NCI-H526 (cell line): ENCODE measurements at regions not wholly inside any gene's neighbourhood (a gene's known extent, or its start where the extent isn't known, plus 50 kb on each side); places are given as distances from the start of the nearest gene placed in this dataset.
A peak's percentile ranks its signal among the peaks of the same experiment; 100 is the strongest.

Experiments used
- DNase-seq, 2 experiments: peaks; one replicate each; lab custom pipeline; 2025; lab: John Stamatoyannopoulos, UW

DNA sequence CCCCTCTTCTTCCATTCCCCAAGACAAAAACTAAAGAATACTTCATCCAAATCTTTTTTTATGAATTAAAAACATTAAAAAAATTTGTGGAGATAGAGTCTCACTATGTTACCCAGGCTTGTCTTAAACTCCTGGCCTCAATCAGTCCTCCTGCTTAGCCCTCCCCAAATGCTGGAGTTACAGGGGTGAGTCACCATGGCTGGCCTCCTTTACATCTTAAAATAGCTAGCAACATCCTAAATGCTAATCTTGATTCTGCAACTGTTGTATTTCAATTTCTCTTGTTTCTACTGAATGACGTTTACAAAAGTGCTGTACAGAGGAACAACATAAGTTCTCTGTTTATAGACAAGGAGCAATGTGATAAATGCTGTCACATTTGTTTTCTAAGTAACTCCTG is 483.5 kb downstream of the ADGRL2 start:
- DNase-seq, result no peak

DNA sequence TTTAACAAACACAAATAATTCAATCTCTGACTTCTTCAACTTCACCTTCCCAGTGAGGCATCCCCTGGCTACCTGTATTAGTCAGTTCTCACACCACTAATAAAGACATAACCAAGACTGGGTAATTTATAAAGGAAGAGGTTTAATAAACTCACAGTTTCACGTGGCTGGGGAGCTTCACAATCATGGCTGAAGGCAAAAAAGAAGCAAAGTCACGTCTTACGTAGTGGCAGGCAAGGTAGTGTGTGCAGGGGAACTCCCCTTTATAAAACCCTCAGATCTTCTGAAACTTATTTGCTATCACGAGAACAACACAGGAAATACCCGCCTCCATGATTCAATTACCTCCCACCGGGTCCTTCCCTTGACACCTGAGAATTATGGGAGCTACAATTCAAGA is 478.5 kb downstream of the ADGRL2 start:
- DNase-seq, result no peak

DNA sequence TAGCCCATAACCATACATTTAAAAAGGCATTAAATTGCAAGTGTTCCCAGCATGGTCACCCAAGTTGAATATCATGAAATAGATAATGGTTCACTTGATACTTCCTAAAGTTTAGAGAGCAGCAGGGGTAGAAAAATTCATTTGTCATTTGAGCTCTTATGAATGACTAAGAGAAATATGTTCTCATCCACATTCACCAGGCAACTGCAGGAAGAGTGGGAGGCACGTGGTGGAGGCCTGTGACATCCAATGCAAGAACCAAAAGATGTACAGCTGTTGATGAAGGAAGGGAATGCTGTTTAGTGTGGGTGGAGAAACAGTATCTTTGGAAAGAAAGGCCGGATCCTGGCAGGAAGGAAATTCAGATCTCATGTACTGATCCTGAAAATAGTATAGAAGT is 473.1 kb downstream of the ADGRL2 start:
- DNase-seq, result no peak

DNA sequence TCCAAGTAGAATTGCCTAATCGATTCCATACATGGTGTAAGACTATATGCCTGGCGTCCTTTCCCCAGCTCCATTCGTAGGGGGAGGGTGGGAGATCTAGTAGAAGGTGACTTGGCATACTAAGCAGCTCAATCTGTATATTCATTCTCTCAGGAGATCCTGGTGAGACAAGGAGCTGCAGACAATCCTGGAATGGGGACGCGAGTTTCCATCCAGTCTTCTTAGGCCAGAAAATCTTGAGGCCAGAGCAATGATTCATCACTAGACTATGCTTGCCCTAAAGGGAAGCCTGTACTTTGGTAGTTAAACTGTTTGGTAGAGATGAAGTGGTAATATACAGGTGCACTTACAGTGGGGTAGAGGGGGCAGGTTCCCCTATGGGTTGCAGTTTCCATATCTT is 468.7 kb downstream of the ADGRL2 start:
- DNase-seq, result no peak

DNA sequence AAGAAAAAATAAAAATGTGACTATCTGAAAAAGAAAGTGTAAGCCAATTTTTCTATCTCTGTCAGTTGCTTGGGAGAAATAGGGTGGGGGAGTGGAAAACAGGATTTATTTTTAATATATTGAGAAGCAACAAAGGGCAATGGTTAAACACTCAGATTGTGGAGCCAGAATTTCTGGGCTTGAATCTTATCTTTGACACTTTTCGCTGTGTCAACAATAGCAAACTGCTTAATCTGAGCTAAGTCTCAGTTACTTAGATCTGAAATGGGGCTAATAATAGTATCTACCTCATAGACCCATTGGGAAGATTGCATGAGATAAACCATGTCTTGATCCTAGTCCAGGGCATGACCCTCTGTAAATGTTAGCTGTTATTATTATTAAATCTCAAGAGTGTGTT is 468.1 kb downstream of the ADGRL2 start:
- no peak for DNase-seq

DNA sequence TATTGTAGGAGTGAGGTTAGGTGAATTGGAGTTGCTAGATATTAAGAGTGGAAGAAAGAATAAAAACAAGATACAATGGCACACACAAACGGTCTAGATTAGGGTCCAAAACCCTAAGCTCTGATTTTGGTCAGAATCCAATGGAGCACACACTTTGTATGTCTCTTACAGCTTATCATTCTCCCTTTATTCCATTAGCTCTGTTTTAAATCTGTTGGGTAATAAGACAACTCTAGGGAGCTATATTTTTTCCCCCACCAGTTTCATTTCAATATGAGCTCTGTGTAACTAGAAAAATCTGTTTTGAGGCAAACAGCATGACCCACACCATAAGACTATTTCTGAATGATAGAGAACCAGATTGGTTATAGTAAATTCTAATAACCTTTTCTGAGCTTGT is 465.6 kb downstream of the ADGRL2 start:
- no peak for DNase-seq

DNA sequence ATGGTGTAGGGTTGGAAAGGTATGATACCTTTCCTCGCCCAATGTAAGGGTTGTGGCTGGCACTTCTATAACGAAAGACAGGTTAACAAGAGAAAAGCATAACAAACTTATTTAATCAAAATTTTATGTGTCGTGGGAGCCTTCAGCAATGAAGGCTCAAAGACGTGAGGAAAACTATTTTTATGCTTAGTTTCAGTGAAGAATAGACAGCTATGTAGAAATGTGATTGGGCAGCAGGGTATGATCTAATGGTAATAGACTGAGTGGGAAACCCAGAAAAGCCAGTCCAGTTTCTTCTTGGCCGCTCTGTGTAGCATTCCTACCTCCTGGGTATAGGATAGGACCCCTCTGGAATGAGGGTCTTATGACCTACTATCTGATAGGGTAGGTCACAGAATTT is 464.7 kb downstream of the ADGRL2 start:
- no peak for DNase-seq

DNA sequence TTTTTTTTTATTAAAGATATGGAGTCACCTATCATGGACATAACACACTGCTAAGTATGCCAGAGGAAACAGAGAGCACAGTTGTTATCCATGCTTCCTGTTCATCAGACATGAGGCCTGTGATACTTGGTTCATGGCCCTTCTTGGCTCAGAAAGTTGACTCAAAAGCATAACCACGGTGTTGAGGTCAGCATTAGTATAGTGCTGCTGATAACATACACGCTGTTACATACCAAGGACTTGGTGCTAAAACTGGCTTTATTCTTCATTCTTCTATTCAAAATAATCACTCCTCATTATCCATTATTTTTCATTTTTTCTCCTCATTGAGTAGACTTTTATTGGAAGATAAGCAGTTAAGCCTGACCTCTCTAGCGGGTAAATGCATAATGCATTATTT is 464.1 kb downstream of the ADGRL2 start:
- no peak for DNase-seq

DNA sequence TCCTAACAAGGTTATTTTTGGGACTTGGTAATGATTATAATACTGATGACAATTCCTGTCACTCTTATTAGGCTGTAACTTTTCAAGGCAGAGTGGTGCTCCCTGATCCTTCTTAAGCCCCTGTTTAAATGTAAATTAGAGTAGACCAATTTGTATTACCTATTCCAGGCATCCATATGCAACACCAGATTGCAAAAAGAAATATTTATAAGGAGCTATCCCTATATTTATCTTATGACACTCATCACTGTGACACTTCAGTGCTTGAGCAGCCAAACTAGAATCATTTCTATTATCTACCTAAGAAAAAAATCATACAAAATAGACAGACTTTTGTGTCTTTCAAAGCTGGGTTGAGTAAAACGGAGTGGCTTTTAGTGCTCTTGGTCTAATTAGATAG is 462.7 kb downstream of the ADGRL2 start:
- no peak for DNase-seq

DNA sequence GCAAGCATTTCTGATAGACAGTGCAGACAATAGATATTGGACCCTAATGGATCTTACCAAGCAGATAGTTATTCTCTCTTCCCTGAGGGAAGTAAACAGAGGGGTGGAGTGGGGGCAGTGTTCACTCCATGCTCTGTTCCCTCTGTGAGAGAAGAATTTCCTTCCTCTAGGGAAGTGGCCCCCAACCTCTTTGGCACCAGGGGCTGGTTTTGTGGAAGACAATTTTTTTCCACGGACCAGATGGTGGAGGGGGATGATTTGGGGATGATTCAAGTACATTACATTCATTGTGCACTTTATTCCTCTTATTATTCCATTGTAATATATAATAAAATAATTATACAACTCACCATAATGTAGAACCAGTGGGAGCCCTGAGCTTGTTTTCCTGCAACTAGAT is 459.9 kb downstream of the ADGRL2 start:
- DNase-seq, result no peak

DNA sequence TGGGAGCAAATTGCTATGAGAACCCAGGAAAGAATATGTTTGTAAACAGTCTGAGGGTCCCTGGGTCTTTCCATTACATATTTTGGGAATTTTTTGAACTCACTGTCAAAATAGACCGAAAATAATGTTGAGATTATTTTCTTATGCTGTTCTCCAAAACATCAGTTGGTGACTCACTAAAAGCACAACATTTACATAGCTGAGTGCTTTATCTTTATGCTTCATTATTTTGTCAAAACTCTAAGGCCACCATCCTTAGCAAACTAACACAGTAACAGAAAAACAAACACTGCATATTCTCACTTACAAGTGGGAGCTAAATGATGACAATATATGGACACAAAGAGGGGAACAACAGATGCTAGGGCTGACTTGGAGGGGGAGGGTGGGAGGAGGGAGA is 459.3 kb downstream of the ADGRL2 start:
- no peak for DNase-seq

DNA sequence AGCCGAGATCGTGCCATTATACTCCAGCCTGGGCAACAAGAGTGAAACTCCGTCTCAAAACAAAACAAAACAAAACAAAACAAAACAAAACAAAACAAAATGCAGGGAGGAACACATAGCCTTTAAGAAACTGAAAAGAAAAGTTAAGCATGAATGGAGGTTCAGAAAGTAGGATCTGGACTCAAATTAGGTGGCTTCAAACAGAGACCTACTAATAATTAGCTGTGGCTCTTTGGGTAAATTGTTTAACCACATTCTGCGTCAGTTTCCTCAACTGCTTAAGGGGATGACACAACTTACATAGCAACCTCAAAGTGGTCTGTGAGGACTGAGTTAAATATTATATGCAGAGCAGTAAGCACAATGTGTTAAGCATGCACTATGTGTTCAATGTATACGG is 458.2 kb downstream of the ADGRL2 start:
- no peak for DNase-seq

DNA sequence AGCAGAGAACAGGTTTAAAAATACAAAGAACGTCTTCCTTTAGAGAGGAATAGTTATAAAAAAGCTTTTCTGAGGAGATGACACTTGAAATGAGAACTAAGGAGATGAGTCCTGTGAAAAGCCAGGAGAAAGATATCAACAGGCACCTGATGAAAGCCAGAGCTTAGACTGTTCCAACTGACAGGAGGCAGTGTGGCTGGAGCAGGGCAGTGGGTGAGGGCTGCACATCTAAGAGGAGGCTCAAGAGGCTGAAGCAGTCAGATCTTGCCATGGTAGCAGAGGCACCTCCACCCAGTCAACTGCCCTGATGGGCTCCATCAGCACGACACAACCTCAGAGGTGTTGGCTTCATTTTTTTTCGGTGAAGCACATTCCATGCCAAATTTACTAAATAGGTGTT is 445.3 kb downstream of the ADGRL2 start:
- DNase-seq, result no peak

DNA sequence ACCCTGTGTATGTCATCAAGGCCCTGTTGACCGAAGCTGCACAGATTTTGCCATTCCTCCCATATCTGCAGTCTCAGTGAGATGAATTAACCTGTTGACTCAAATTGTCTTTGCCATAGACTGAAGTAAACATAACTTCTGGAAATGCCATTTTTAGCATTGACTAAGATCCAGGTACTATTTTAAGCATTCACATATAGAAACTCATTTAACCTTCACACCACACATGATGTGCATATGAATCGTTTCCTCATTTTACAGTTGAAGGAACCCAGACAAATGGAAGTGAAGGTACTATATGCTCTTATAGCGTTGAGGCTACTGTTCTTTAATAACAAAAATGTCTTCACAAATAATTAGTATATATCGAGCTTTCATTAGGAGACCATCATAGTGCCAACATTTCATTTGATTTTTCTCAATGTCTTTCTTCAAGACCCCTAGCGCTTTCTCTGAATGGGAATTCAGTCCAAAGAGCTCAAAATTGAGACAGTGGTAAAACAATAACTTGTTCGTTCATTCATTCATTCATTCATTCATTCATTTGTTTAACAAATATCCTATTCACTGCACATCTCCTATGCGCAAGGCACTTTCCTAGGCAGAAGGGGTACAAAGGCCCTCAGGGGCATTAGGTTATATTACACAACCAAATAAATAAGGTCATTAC is 444.7 kb downstream of the ADGRL2 start:
- no peak for DNase-seq

DNA sequence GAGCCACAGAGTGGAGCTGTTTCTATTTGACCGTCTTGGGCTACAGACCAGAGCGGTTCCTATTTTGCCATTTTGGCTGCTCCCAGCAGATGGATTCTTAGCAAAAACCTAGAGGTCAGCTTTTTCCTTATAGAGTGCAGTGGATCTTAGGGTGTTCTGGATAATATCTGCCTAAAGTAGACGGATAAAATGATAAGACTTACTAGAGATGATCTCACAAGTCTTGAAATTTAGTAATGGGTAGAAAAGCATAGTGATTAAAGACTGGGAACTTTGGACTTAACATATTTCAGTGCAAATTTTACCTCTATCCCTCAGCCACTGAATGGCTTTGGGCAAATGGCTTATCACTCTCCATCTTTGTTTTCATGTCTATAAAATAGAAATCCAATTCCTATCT is 439.8 kb downstream of the ADGRL2 start:
- no peak for DNase-seq

DNA sequence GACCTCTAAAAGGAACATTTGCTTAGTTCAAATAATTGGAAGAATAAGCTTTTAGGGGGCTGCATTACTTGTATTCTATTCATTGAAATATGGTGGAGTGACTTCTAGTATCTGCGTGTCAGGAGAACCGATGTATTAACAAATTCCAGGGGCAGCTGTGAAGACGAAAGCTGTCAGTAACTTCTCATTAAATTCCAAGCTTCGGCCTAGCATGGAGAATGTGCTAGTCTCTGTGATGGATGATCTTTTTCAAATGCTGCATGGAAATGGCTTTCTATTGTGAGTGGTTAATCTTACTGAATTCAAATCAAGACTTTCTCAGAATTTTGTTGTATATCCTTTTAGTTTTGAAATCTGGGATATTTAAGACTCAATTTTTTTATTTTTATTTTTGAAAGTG is 429.9 kb downstream of the ADGRL2 start:
- DNase-seq, result no peak

DNA sequence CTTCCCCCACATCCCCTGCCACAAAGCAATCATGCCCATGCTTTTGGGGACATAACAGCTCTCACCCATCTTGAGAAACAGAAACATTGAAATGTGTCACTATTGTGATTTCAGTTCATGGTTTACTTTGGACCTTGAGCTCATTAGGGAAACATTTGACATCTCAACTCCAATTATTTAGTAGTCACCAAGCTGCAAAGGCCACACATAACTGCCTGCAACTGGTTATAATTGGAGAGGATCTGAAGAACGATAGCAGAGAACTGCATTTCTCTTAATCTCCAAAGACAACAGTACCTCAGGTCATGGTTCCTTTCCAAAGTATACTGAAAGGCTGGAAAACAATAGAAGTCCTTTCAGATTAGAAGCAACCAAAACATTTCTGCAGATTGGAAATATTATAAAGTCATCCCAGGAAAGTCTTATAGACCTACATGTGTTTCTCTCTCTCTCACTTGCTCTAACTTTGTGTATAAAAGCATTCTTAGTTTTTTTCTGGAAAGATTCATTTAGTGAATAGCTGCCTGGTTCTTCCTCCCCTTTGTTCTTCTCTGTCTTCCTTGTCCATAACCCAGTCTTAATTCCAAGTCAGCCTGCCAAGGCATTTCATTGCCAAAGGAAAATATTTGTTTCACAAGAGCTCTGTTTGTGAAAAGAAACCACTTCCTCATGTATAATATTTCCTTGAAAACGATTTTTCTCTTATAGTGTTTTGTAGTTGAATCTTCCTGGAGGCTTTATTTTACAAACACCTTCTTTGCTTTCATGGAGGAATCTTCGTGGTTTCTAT is 426.8 kb downstream of the ADGRL2 start:
- DNase-seq, result peak in 1 of 2 experiments; percentile 13

DNA sequence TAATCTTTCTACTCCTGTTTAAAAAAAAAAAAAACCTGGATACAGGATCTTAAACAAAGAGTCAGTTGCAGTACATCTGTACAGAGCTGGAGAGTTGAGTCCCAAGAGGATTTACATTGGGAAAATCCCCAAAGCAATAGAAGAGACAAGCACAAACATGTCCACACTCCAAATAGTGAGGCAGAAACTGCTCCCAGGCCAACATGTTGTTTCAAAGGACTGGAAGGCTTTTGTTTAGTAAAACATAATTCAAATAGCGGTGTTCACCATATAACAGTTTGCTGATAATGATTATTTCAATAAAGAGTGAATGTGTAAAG is 425.4 kb downstream of the ADGRL2 start:
- peak; percentile 89 to 90 for DNase-seq

DNA sequence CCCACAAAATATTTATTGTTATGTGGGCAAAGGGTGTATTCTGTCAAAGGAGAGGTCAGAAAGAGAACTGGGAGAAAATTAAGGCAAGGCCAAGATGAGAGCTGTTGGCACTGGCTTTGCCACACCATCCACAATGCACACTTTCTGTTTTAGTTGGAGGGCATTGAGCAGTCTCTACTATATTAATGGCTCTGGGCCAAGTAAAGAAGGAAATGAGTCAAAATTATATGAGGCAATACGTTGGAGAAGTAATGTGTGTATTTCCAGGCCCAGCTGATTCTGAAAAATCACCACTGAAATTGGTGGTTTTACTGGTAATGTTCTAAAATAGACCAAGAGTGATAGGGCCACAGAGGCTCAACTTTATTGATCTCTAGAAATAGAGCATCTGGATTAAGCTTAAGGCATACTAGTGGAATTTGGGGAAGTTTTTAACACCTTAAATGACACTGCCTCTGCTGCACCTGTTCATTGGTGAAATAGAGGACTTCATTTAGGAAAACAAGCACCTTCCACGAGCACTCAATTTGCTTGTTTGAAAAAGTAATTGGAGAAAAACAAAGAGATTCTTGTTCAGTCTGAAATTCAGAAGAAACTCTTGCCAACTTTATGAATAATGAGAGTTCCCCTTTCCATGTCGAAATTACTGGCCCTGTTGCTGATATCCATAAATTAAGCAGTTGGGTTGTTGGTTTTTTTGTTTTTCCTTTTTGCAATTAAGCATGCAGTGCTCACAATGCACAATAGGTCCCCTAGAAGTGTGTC is 424.9 kb downstream of the ADGRL2 start:
- peak in 1 of 2 experiments; percentile 13 for DNase-seq

DNA sequence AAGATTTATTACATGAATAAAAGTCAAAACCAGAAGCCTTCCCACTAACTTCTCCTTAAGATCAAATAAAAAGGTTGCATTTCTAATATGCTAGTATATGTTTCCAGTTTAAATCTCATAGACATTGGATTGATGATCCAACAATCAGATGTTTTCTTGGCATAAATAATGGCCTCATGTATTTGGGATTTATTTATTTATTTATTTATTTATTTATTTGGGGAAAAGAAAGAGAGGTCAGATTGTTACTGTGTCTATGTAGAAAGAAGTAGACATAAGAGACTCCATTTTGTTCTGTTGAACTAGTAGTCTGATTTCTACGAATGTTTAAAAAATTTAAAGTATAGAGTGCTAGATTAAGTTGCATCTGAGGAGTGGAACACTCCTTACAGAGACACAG is 422.4 kb downstream of the ADGRL2 start:
- no peak for DNase-seq

DNA sequence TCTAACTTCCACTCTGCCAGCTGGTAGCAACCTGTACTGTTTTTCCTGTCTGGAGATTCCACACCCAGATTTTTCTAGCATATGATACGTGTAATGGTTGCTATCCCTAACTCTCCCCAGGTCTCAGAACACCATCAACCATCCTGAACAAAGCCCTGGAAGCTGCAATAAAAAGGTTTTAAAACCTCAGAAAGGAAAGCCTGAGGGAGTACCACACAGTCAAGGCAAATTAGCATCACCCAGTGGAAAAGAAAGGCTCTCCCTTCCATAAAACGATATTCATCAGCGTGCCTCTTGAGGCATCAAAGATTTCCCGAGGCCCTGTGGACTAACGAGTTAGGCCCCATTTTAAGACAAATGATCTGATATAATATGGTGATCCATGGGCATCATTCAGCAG is 421.0 kb downstream of the ADGRL2 start:
- DNase-seq, result no peak

DNA sequence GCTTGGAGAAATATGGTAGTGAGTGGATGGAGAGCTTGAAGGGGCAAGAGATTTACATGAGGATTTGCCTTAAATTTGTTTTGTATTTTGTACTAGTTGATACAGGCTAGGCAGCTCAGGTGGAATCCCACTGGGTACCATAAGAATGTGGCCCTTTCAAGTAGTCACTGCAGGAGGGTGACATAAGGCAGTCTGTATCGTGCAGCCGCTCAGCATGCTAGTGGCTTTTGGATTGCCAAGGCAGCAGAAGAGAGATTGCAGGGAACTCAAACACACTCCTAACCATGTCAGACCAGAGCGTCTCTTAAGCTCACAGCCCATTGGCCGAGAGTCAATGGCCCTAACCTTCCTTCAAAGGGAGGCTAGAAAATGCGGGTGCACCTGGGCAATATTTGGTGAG is 420.0 kb downstream of the ADGRL2 start:
- no peak for DNase-seq

DNA sequence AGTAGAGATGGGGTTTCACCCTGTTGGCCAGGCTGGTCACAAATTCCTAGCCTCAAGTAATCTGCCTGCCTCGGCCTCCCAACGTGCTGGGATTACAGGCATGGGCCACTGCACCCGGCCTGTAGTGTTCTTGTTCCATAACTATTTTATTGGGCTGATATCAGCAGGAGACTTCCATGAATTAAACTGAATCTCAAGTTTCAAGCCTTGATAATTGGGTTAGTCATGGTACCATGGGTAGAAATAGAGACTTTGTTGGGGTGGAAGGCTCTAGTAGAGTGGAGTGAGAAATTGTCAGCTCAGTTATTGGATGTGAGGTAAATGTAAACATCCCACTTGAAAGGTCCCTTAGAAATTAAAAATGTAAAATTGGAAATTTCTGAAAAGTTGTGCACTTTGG is 419.1 kb downstream of the ADGRL2 start:
- no peak for DNase-seq
